ENCODE measurements at regions not wholly inside any gene's neighbourhood (a gene's known extent, or its start where the extent isn't known, plus 50 kb on each side); places are given as distances from the start of the nearest gene placed in this dataset.

GRCh38 chr12:90574676-90575075 lies 380.3 kb downstream of the CCER1 start:
- TF ChIP-seq, protein P1, sequence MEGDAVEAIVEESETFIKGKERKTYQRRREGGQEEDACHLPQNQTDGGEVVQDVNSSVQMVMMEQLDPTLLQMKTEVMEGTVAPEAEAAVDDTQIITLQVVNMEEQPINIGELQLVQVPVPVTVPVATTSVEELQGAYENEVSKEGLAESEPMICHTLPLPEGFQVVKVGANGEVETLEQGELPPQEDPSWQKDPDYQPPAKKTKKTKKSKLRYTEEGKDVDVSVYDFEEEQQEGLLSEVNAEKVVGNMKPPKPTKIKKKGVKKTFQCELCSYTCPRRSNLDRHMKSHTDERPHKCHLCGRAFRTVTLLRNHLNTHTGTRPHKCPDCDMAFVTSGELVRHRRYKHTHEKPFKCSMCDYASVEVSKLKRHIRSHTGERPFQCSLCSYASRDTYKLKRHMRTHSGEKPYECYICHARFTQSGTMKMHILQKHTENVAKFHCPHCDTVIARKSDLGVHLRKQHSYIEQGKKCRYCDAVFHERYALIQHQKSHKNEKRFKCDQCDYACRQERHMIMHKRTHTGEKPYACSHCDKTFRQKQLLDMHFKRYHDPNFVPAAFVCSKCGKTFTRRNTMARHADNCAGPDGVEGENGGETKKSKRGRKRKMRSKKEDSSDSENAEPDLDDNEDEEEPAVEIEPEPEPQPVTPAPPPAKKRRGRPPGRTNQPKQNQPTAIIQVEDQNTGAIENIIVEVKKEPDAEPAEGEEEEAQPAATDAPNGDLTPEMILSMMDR (IDR thresholded peaks at IDR 0.05) = no peak
- TF ChIP-seq POLR2A (IDR thresholded peaks at IDR 0.05) = no peak
